DOHH2 (cell line): ENCODE measurements at regions not wholly inside any gene's neighbourhood (a gene's known extent, or its start where the extent isn't known, plus 50 kb on each side); places are given as distances from the start of the nearest gene placed in this dataset.

Experiments used
- H3F3A ChIP-seq: fragments of 200-600 bp; sonication (generic), shearing (Covaris generic); 2 replicates; pipeline ENCODE4 v1.6.0; 2016; ENCODE audit warnings: antibody characterized with exemption, mild to moderate bottlenecking; ENCODE audit not compliant: control insufficient read depth, insufficient read depth
- H3K27ac ChIP-seq: fragments of 200-600 bp; sonication (generic); 2 replicates; pipeline ENCODE4 v1.5.1; 2014; ENCODE audit warnings: low read depth, mild to moderate bottlenecking, low read length, moderate library complexity
- H3K27me3 ChIP-seq: fragments of 200-600 bp; sonication (generic); 2 replicates; pipeline ENCODE4 v1.6.1; 2014; ENCODE audit warnings: mild to moderate bottlenecking, low read length, mixed read lengths; ENCODE audit not compliant: control insufficient read depth
- H3K36me3 ChIP-seq: fragments of 200-600 bp; sonication (generic); 2 replicates; pipeline ENCODE4 v1.6.1; 2014; ENCODE audit warnings: mild to moderate bottlenecking, low read length, moderate library complexity, mixed read lengths; ENCODE audit not compliant: control insufficient read depth
- H3K4me1 ChIP-seq: fragments of 200-600 bp; sonication (generic); 2 replicates; pipeline ENCODE4 v1.6.1; 2014; ENCODE audit warnings: mild to moderate bottlenecking, low read length, mixed read lengths; ENCODE audit not compliant: control insufficient read depth
- H3K4me2 ChIP-seq: fragments of 200-600 bp; sonication (generic); 2 replicates; pipeline ENCODE4 v1.6.0; 2014; ENCODE audit warnings: mild to moderate bottlenecking, low read length, moderate library complexity
- H3K4me3 ChIP-seq: fragments of 200-600 bp; sonication (generic); 2 replicates; pipeline ENCODE4 v1.5.1; 2014; ENCODE audit warnings: mild to moderate bottlenecking, low read length, mixed read lengths
- H3K79me2 ChIP-seq: fragments of 200-600 bp; sonication (generic); 2 replicates; pipeline ENCODE4 v1.6.1; 2014; ENCODE audit warnings: mild to moderate bottlenecking, low read length, mixed read lengths; ENCODE audit not compliant: control insufficient read depth
- H3K9me2 ChIP-seq: fragments of 200-600 bp; sonication (generic); replicated peaks from 2 replicates; pipeline ENCODE4 v1.6.1; 2014; ENCODE audit warnings: mild to moderate bottlenecking, low read length, mixed read lengths; ENCODE audit not compliant: control insufficient read depth
- H3K9me3 ChIP-seq: fragments of 200-600 bp; sonication (generic); 2 replicates; pipeline ENCODE4 v1.6.1; 2014; ENCODE audit warnings: antibody characterized with exemption, low read length, mixed read lengths; ENCODE audit not compliant: control insufficient read depth, insufficient read depth
- H4K20me1 ChIP-seq: fragments of 200-600 bp; sonication (generic); 2 replicates; pipeline ENCODE4 v1.6.0; 2014; ENCODE audit warnings: low read depth, mild to moderate bottlenecking, antibody characterized with exemption, low read length, moderate library complexity; ENCODE audit not compliant: control insufficient read depth, insufficient read depth
- EZH2phosphoT487 ChIP-seq: fragments of 200-600 bp; sonication (generic); IDR thresholded peaks from 2 replicates; pipeline ENCODE4 v1.6.1; 2017; ENCODE audit warnings: borderline replicate concordance, mild to moderate bottlenecking, antibody characterized with exemption, low read length, moderate library complexity, mixed read lengths
- TF ChIP-seq, protein P1 (sequence below): fragments of 200-600 bp; sonication (generic); IDR thresholded peaks from one replicate; pipeline ENCODE4 v1.5.1; 2014; ENCODE audit warnings: antibody characterized with exemption, mild to moderate bottlenecking, low read depth, low read length; ENCODE audit not compliant: poor library complexity, severe bottlenecking

- no peak overlapping the region for H3K4me2 ChIP-seq
- no peak overlapping the region for H3K27ac ChIP-seq
- no peaks in the 10 kb centered on the region for H3K27me3 ChIP-seq
- no peaks in the 10 kb centered on the region for H3K36me3 ChIP-seq
- no peaks in the 10 kb centered on the region for H3K4me1 ChIP-seq
- no peak for TF ChIP-seq EZH2phosphoT487
- TF ChIP-seq, protein P1, sequence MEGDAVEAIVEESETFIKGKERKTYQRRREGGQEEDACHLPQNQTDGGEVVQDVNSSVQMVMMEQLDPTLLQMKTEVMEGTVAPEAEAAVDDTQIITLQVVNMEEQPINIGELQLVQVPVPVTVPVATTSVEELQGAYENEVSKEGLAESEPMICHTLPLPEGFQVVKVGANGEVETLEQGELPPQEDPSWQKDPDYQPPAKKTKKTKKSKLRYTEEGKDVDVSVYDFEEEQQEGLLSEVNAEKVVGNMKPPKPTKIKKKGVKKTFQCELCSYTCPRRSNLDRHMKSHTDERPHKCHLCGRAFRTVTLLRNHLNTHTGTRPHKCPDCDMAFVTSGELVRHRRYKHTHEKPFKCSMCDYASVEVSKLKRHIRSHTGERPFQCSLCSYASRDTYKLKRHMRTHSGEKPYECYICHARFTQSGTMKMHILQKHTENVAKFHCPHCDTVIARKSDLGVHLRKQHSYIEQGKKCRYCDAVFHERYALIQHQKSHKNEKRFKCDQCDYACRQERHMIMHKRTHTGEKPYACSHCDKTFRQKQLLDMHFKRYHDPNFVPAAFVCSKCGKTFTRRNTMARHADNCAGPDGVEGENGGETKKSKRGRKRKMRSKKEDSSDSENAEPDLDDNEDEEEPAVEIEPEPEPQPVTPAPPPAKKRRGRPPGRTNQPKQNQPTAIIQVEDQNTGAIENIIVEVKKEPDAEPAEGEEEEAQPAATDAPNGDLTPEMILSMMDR: no peak
- no peaks in the 10 kb centered on the region for H3K79me2 ChIP-seq
- H3K9me3 ChIP-seq: no peaks in the 10 kb centered on the region
- H3K4me3 ChIP-seq: no peak overlapping the region
- no peaks in the 10 kb centered on the region for H3K9me2 ChIP-seq
- no peaks in the 10 kb centered on the region for H3F3A ChIP-seq
- H4K20me1 ChIP-seq: no peaks in the 10 kb centered on the region
These were observed 302.6 kb upstream of the ADAMTS16 start for GRCh38 chr5:4837489-4838058.

GRCh38 chr5:4845221-4845620, 294.9 kb upstream of the ADAMTS16 start:
- no peaks in the 10 kb centered on the region for H3K4me1 ChIP-seq
- H3K27me3 ChIP-seq: no peaks in the 10 kb centered on the region
- no peaks in the 10 kb centered on the region for H3K36me3 ChIP-seq
- TF ChIP-seq, protein P1: no peak
- TF ChIP-seq EZH2phosphoT487: no peak
- H3K9me3 ChIP-seq: no peaks in the 10 kb centered on the region
- no peaks in the 10 kb centered on the region for H3K79me2 ChIP-seq
- H3K4me3 ChIP-seq: no peak overlapping the region
- no peak overlapping the region for H3K27ac ChIP-seq
- H4K20me1 ChIP-seq: no peaks in the 10 kb centered on the region
- H3K9me2 ChIP-seq: no peaks in the 10 kb centered on the region
- H3K4me2 ChIP-seq: no peak overlapping the region
- H3F3A ChIP-seq: no peaks in the 10 kb centered on the region

GRCh38 chr5:4847766-4848165, 292.4 kb upstream of the ADAMTS16 start:
- no peaks in the 10 kb centered on the region for H3K9me3 ChIP-seq
- H3K79me2 ChIP-seq: no peaks in the 10 kb centered on the region
- H3K4me3 ChIP-seq: no peak overlapping the region
- H3K4me2 ChIP-seq: no peak overlapping the region
- H3K27ac ChIP-seq: no peak overlapping the region
- no peaks in the 10 kb centered on the region for H3K36me3 ChIP-seq
- no peaks in the 10 kb centered on the region for H4K20me1 ChIP-seq
- H3K4me1 ChIP-seq: no peaks in the 10 kb centered on the region
- no peak for TF ChIP-seq EZH2phosphoT487
- TF ChIP-seq, protein P1: no peak
- no peaks in the 10 kb centered on the region for H3K27me3 ChIP-seq
- no peaks in the 10 kb centered on the region for H3K9me2 ChIP-seq
- H3F3A ChIP-seq: no peaks in the 10 kb centered on the region

GRCh38 chr5:4855036-4855435, 285.1 kb upstream of the ADAMTS16 start:
- Histone ChIP-seq H3K4me2 (no peak overlapping the region), H3K9me3 (no peaks in the 10 kb centered on the region), H3K27me3 (no peaks in the 10 kb centered on the region), H3K4me3 (no peak overlapping the region), H3F3A (no peaks in the 10 kb centered on the region), H3K9me2 (no peaks in the 10 kb centered on the region), H3K27ac (no peak overlapping the region), H3K4me1 (no peaks in the 10 kb centered on the region), H3K79me2 (no peaks in the 10 kb centered on the region), H4K20me1 (no peaks in the 10 kb centered on the region), H3K36me3 (no peaks in the 10 kb centered on the region)
- TF ChIP-seq, protein P1: no peak
- TF ChIP-seq EZH2phosphoT487: no peak
